Liver (tissue), 3 donors: ENCODE measurements at regions not wholly inside any gene's neighbourhood (a gene's known extent, or its start where the extent isn't known, plus 50 kb on each side); places are given as distances from the start of the nearest gene placed in this dataset.

Source experiments
- ATF3 ChIP-seq: IDR thresholded peaks from 2 replicates; pipeline ENCODE4 v1.6.1; 2016; ENCODE audit warnings: antibody characterized with exemption
- FOXA1 ChIP-seq: IDR thresholded peaks from 2 replicates; pipeline ENCODE4 v1.6.1; 2016; ENCODE audit warnings: antibody characterized with exemption
- FOXA2 ChIP-seq: IDR thresholded peaks from 2 replicates; pipeline ENCODE4 v1.6.1; 2016; ENCODE audit warnings: antibody characterized with exemption
- GABPA ChIP-seq, 2 donors: IDR thresholded peaks in 1 of 2; conservative IDR thresholded peaks in 1 of 2; 2 replicates each; pipeline ENCODE4 v1.6.1; 2016; ENCODE audit warnings: antibody characterized with exemption in 2 of 2, mild to moderate bottlenecking in 1 of 2, moderate library complexity in 1 of 2
- JUND ChIP-seq, 2 donors: IDR thresholded peaks; 2 replicates each; pipeline ENCODE4 v1.6.1; 2016; ENCODE audit warnings: antibody characterized with exemption in 2 of 2
- RAD21 ChIP-seq, 2 donors: IDR thresholded peaks; 2 replicates each; pipeline ENCODE4 v1.6.1; 2016; ENCODE audit warnings: antibody characterized with exemption in 2 of 2, mild to moderate bottlenecking in 2 of 2
- RXRA ChIP-seq, 2 donors: IDR thresholded peaks; 2 replicates each; pipeline ENCODE4 v1.6.1; 2017 to 2018; ENCODE audit warnings: antibody characterized with exemption in 2 of 2, mild to moderate bottlenecking in 1 of 2
- SP1 ChIP-seq: IDR thresholded peaks from 2 replicates; pipeline ENCODE4 v1.6.1; 2018; ENCODE audit warnings: antibody characterized with exemption, mild to moderate bottlenecking
- TAF1 ChIP-seq: conservative IDR thresholded peaks from 2 replicates; pipeline ENCODE4 v1.6.1; 2016; ENCODE audit warnings: antibody characterized with exemption, mild to moderate bottlenecking
- YY1 ChIP-seq: IDR thresholded peaks from 2 replicates; pipeline ENCODE4 v1.6.1; 2016; ENCODE audit warnings: antibody characterized with exemption, mild to moderate bottlenecking
- ZBTB33 ChIP-seq: IDR thresholded peaks from 2 replicates; pipeline ENCODE4 v1.6.1; 2016; ENCODE audit warnings: antibody characterized with exemption
- TF ChIP-seq, protein P1 (sequence below): fragments of 150-350 bp; IDR thresholded peaks from 2 replicates; pipeline ENCODE4 v1.5.1; 2017; ENCODE audit warnings: improper control_type of control experiment, low read depth, low read length; ENCODE audit not compliant: missing input control
- TF ChIP-seq, protein P2 (sequence below): IDR thresholded peaks from 2 replicates; pipeline ENCODE4 v1.6.1; 2016; ENCODE audit warnings: antibody characterized with exemption, mild to moderate bottlenecking
- TF ChIP-seq, protein P3 (sequence below): IDR thresholded peaks from 2 replicates; pipeline ENCODE4 v1.6.1; 2016; ENCODE audit warnings: antibody characterized with exemption
- donor health status: healthy.
- donor health status: healthy.

DNA sequence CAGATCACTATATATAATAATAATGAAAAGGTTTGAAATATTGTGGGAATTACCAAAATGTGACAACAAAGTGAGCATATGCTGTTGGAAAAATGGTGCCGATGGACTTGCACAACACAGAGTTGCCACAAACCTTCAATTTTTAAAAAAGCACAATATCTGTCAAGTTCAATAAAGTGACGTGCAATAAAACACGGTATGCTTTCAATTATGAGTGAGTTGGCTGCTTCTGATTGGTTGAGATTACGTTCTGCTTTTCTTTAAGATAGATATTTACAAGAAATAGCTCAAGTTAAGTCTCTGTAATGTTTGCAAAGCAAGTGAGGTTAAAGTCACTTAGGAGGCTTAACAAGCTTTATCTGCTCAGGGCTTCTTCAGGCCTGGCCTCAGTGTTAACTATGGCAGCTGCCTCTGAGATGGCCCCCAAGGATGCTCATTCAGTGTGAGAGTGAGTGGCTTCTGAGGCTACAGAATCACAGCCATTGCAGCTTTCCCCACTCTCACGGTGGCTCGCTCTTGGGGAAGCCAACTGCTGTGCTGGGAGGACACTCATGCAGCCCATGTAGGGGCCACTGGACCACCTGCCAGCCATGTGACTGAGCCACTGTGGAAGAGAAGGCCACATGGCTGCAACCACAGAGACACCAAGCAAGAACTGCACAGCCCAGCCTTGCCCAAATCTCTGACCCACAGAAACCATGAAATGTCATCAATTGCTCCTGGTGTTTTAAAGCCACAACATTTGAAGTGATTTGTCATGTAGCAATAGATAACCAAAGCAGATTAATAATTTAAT, 78.3 kb upstream of the TMEM72 start:
- TF ChIP-seq, protein P1, sequence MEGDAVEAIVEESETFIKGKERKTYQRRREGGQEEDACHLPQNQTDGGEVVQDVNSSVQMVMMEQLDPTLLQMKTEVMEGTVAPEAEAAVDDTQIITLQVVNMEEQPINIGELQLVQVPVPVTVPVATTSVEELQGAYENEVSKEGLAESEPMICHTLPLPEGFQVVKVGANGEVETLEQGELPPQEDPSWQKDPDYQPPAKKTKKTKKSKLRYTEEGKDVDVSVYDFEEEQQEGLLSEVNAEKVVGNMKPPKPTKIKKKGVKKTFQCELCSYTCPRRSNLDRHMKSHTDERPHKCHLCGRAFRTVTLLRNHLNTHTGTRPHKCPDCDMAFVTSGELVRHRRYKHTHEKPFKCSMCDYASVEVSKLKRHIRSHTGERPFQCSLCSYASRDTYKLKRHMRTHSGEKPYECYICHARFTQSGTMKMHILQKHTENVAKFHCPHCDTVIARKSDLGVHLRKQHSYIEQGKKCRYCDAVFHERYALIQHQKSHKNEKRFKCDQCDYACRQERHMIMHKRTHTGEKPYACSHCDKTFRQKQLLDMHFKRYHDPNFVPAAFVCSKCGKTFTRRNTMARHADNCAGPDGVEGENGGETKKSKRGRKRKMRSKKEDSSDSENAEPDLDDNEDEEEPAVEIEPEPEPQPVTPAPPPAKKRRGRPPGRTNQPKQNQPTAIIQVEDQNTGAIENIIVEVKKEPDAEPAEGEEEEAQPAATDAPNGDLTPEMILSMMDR = no peak
- TF ChIP-seq SP1 (no peak), YY1 (no peak), TAF1 (no peak), ATF3 (no peak), ZBTB33 (no peak), FOXA1 (no peak), GABPA (IDR thresholded peaks at IDR 0.05 in 1 of 2, conservative IDR thresholded peaks at IDR 0.05 in 1 of 2) (no peak), RAD21 (IDR thresholded peaks at IDR 0.05) (no peak), FOXA2 (no peak), RXRA (IDR thresholded peaks at IDR 0.05) (no peak), JUND (IDR thresholded peaks at IDR 0.05) (no peak)
- TF ChIP-seq, protein P2, sequence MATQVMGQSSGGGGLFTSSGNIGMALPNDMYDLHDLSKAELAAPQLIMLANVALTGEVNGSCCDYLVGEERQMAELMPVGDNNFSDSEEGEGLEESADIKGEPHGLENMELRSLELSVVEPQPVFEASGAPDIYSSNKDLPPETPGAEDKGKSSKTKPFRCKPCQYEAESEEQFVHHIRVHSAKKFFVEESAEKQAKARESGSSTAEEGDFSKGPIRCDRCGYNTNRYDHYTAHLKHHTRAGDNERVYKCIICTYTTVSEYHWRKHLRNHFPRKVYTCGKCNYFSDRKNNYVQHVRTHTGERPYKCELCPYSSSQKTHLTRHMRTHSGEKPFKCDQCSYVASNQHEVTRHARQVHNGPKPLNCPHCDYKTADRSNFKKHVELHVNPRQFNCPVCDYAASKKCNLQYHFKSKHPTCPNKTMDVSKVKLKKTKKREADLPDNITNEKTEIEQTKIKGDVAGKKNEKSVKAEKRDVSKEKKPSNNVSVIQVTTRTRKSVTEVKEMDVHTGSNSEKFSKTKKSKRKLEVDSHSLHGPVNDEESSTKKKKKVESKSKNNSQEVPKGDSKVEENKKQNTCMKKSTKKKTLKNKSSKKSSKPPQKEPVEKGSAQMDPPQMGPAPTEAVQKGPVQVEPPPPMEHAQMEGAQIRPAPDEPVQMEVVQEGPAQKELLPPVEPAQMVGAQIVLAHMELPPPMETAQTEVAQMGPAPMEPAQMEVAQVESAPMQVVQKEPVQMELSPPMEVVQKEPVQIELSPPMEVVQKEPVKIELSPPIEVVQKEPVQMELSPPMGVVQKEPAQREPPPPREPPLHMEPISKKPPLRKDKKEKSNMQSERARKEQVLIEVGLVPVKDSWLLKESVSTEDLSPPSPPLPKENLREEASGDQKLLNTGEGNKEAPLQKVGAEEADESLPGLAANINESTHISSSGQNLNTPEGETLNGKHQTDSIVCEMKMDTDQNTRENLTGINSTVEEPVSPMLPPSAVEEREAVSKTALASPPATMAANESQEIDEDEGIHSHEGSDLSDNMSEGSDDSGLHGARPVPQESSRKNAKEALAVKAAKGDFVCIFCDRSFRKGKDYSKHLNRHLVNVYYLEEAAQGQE = no peak
- TF ChIP-seq, protein P3, sequence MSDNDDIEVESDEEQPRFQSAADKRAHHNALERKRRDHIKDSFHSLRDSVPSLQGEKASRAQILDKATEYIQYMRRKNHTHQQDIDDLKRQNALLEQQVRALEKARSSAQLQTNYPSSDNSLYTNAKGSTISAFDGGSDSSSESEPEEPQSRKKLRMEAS = no peak
